Endothelial cell of umbilical vein (primary cell): ENCODE measurements at regions not wholly inside any gene's neighbourhood (a gene's known extent, or its start where the extent isn't known, plus 50 kb on each side); places are given as distances from the start of the nearest gene placed in this dataset.

Experiments used
- BruUV-seq: library from RNA; stranded (reverse); fragments of 400-500 nt; replicated peaks from 2 replicates; lab custom pipeline; 2021; lab: Mats Ljungman, UMichigan
- CTCF ChIA-PET: fragments of 300-600, 350-600 bp; sonication (Branson Sonifier 250); formaldehyde crosslinking; loops from one replicate; lab custom pipeline; 2021; ENCODE audit warnings: antibody characterized with exemption, inconsistent platforms; lab: Charles Lee
- POLR2A ChIA-PET: fragments of 300-600, 350-600 bp; sonication (Branson Sonifier 250); formaldehyde crosslinking; loops from one replicate; lab custom pipeline; 2021; ENCODE audit warnings: antibody characterized with exemption, inconsistent platforms; lab: Charles Lee
- DNase-seq: peaks from one replicate; pipeline ENCODE4 v3.0.0-alpha.2; 2011; ENCODE audit warnings: low read depth, low spot score
- FAIRE-seq: peaks from 2 replicates; lab custom pipeline; 2011; peaks lifted over from hg19 to GRCh38; lab: Jason Lieb, UNC
- H2AFZ ChIP-seq: 2 replicates; pipeline ENCODE4 v1.6.0; 2012; ENCODE audit warnings: low read depth, low read length, control low read depth, inconsistent platforms
- H3K27ac ChIP-seq: 2 replicates; pipeline ENCODE4 v1.5.1; 2011; ENCODE audit warnings: low read depth, mild to moderate bottlenecking, control low read depth, low read length, moderate library complexity; ENCODE audit not compliant: insufficient read depth
- H3K27me3 ChIP-seq, 2 experiments: 2 replicates each; pipeline versions ENCODE4 v1.6.0 to v1.6.1; 2011; ENCODE audit warnings: low read length in 2 of 2, mixed read lengths in 1 of 2; ENCODE audit not compliant: control insufficient read depth in 2 of 2, insufficient read depth in 2 of 2
- H3K36me3 ChIP-seq, 2 experiments: 2 replicates in 1 of 2; 3 replicates in 1 of 2; pipeline ENCODE4 v1.5.1; 2011; ENCODE audit warnings: low read length in 2 of 2, mild to moderate bottlenecking in 1 of 2, moderate library complexity in 1 of 2; ENCODE audit not compliant: control insufficient read depth in 2 of 2, insufficient read depth in 2 of 2; ENCODE audit errors: extremely low read depth in 1 of 2
- H3K4me1 ChIP-seq: 3 replicates; pipeline ENCODE4 v1.5.1; 2011; ENCODE audit warnings: mild to moderate bottlenecking, low read length; ENCODE audit not compliant: control insufficient read depth, insufficient read depth; ENCODE audit errors: extremely low read depth
- H3K4me2 ChIP-seq: 2 replicates; pipeline ENCODE4 v1.6.1; 2011; ENCODE audit warnings: low read length, control low read depth, mixed read lengths; ENCODE audit not compliant: insufficient read depth
- H3K4me3 ChIP-seq, 3 experiments: fragments of 200-600 bp in 1 of 3; sonication (generic), shearing (Covaris generic) in 1 of 3; replicated peaks in 1 of 3; 2 replicates each; pipeline ENCODE4 v1.5.1; 2011 to 2016; ENCODE audit warnings: control low read depth in 3 of 3, low read length in 3 of 3, mild to moderate bottlenecking in 2 of 3, inconsistent platforms in 1 of 3, low read depth in 1 of 3, moderate library complexity in 1 of 3; ENCODE audit not compliant: insufficient read depth in 1 of 3
- H3K79me2 ChIP-seq: 2 replicates; pipeline ENCODE4 v1.6.0; 2012; ENCODE audit warnings: low read length, inconsistent platforms; ENCODE audit not compliant: control insufficient read depth, insufficient read depth
- H3K9ac ChIP-seq: replicated peaks from 2 replicates; pipeline ENCODE3; 2011; ENCODE audit warnings: low read length, control low read depth; ENCODE audit not compliant: insufficient read depth; ENCODE audit errors: extremely low read depth
- H3K9me1 ChIP-seq: replicated peaks from 3 replicates; pipeline ENCODE4 v1.6.0; 2011; ENCODE audit warnings: mild to moderate bottlenecking, low read length; ENCODE audit not compliant: control insufficient read depth, insufficient read depth; ENCODE audit errors: extremely low read depth
- H3K9me3 ChIP-seq: replicated peaks from 2 replicates; pipeline ENCODE4 v1.5.1; 2012; ENCODE audit warnings: low read length, inconsistent platforms; ENCODE audit not compliant: control insufficient read depth, insufficient read depth
- H4K20me1 ChIP-seq: replicated peaks from 2 replicates; pipeline ENCODE3; 2011; ENCODE audit warnings: mild to moderate bottlenecking, low read length; ENCODE audit not compliant: control insufficient read depth, insufficient read depth; ENCODE audit errors: extremely low read depth
- CTCF ChIP-seq, 2 donors: IDR thresholded peaks; 1 replicate in 1 of 2; 2 replicates in 1 of 2; pipeline ENCODE4 v1.5.1; 2011; ENCODE audit warnings: low read length in 2 of 2, mild to moderate bottlenecking in 2 of 2, moderate library complexity in 2 of 2, control low read depth in 1 of 2, inconsistent platforms in 1 of 2, low read depth in 1 of 2; ENCODE audit not compliant: insufficient read depth in 1 of 2; ENCODE audit errors: extremely low read depth in 1 of 2
- EZH2 ChIP-seq: IDR thresholded peaks from 2 replicates; pipeline ENCODE4 v1.6.1; 2012; ENCODE audit warnings: borderline replicate concordance, low read depth, mild to moderate bottlenecking, moderate library complexity, low read length, inconsistent platforms; ENCODE audit not compliant: severe bottlenecking
- FOS ChIP-seq: IDR thresholded peaks from 2 replicates; pipeline ENCODE4 v1.6.1; 2011; ENCODE audit warnings: mild to moderate bottlenecking, low read length, moderate library complexity, borderline replicate concordance; ENCODE audit not compliant: insufficient read depth
- GATA2 ChIP-seq: IDR thresholded peaks from 2 replicates; pipeline ENCODE4 v1.7.0; 2011; ENCODE audit warnings: low read depth, mild to moderate bottlenecking, moderate library complexity, mixed read lengths, low read length; ENCODE audit not compliant: insufficient read length, insufficient read depth
- JUN ChIP-seq: IDR thresholded peaks from 2 replicates; pipeline ENCODE4 v1.6.1; 2011; ENCODE audit warnings: borderline replicate concordance, low read depth; ENCODE audit not compliant: insufficient read length, insufficient read depth
- MAX ChIP-seq: IDR thresholded peaks from 2 replicates; pipeline ENCODE4 v1.6.1; 2011; ENCODE audit not compliant: insufficient read depth, insufficient read length
- MYC ChIP-seq: IDR thresholded peaks from one replicate; pipeline ENCODE4 v1.6.1; 2011; ENCODE audit warnings: mild to moderate bottlenecking, low read depth, low read length
- POLR2A ChIP-seq: IDR thresholded peaks from 2 replicates; pipeline ENCODE4 v1.6.1; 2012; ENCODE audit warnings: low read depth, mild to moderate bottlenecking, control low read depth, low read length
- POLR2AphosphoS5 ChIP-seq: IDR thresholded peaks from 2 replicates; pipeline ENCODE4 v1.6.1; 2012; ENCODE audit warnings: low read depth, mild to moderate bottlenecking, control low read depth, low read length, moderate library complexity; ENCODE audit not compliant: insufficient read depth
- dilution Hi-C: fragments of 300-500 bp; cut with MboI; formaldehyde crosslinking; loops from one replicate; pipeline ENCODE4 v1.15.0; 2019; ENCODE audit warnings: low sequenced_read_pairs; ENCODE audit not compliant: extremely low pct_ligation_motif_present
- intact Hi-C: fragments of 100-400 bp; cut with micrococcal nuclease; formaldehyde crosslinking; loops from one replicate; pipeline ENCODE4 v1.10.0; 2022

GRCh38 chr2:226607379-226607778 is 192.2 kb downstream of the IRS1 start:
- H3K27me3 ChIP-seq, result no peaks in the 10 kb centered on the region
- H3K36me3 ChIP-seq, result no peaks in the 10 kb centered on the region
- BruUV-seq, result no TSS peak
- dilution Hi-C loops, result no loop called here
- intact Hi-C loops, result no loop called here
- no peaks in the 10 kb centered on the region for H3K9me3 ChIP-seq
- H3K79me2 ChIP-seq, result no peaks in the 10 kb centered on the region
- ChIA-PET CTCF (no interaction called here), POLR2A (no interaction called here)
- H3K9me1 ChIP-seq, result no peaks in the 10 kb centered on the region
- H3K4me2 ChIP-seq, result no peak overlapping the region
- DNase-seq, result no peak
- H3K27ac ChIP-seq, result no peak overlapping the region
- H4K20me1 ChIP-seq, result no peaks in the 10 kb centered on the region
- H3K4me1 ChIP-seq, result no peaks in the 10 kb centered on the region
- TF ChIP-seq JUN, result no peak
- no peak for TF ChIP-seq CTCF (IDR thresholded peaks at IDR 0.05; ENCODE audit: extremely low read depth in 1 of 2, insufficient read depth in 1 of 2, low read depth in 1 of 2, low read length in 2 of 2)
- TF ChIP-seq POLR2A, result no peak
- TF ChIP-seq FOS, result no peak
- TF ChIP-seq GATA2, result no peak
- TF ChIP-seq POLR2AphosphoS5, result no peak
- FAIRE-seq, result no peak
- H2AFZ ChIP-seq, result no peak overlapping the region
- no peak overlapping the region for H3K9ac ChIP-seq
- no peak overlapping the region for H3K4me3 ChIP-seq

GRCh38 chr2:226605642-226606041 is 194.0 kb downstream of the IRS1 start:
- Histone ChIP-seq H3K79me2 (no peaks in the 10 kb centered on the region), H3K36me3 (no peaks in the 10 kb centered on the region), H4K20me1 (no peaks in the 10 kb centered on the region), H3K27ac (no peak overlapping the region), H3K9me3 (no peaks in the 10 kb centered on the region), H3K9ac (no peak overlapping the region), H3K9me1 (no peaks in the 10 kb centered on the region), H3K4me1 (no peaks in the 10 kb centered on the region), H2AFZ (no peak overlapping the region), H3K27me3 (no peaks in the 10 kb centered on the region), H3K4me3 (no peak overlapping the region), H3K4me2 (no peak overlapping the region)
- DNase-seq (no peak), FAIRE-seq (no peak)
- CTCF ChIA-PET, result no interaction called here
- intact Hi-C loops, result no loop called here
- dilution Hi-C loops, result no loop called here
- no TSS peak for BruUV-seq
- POLR2A ChIA-PET, result no interaction called here
- TF ChIP-seq JUN (no peak), MYC (no peak), EZH2 (no peak), CTCF (IDR thresholded peaks at IDR 0.05; ENCODE audit: extremely low read depth in 1 of 2, insufficient read depth in 1 of 2, low read depth in 1 of 2, low read length in 2 of 2) (no peak), GATA2 (no peak), POLR2AphosphoS5 (no peak), MAX (no peak), POLR2A (no peak), FOS (no peak)
